ENCODE measurements at regions not wholly inside any gene's neighbourhood (a gene's known extent, or its start where the extent isn't known, plus 50 kb on each side); places are given as distances from the start of the nearest gene placed in this dataset.

- FAIRE-seq, result no peak
- 88% methylated on average over 1 of the region's 1 CpG; no CpG with 5 or more reads in 1 of the 2 experiments for WGBS, 2 experiments (ENCODE audit: extremely low coverage in 1 of 2, insufficient coverage in 1 of 2, insufficient read length in 1 of 2, insufficient replicate concordance in 2 of 2, low coverage in 1 of 2, low lambda C conversion rate in 2 of 2, missing lambda C conversion rate in 1 of 2)
- no peaks in the 10 kb centered on the region for H3K9me3 ChIP-seq (ENCODE audit: insufficient read depth in 2 of 2, low read depth in 1 of 2, low read length in 1 of 2)
These were observed 91.3 kb upstream of the RAB27B start for GRCh38 chr18:54736981-54737380.

More at GRCh38 chr18:54736981-54737380, 91.3 kb upstream of the RAB27B start:
- no peak overlapping the region for H4K91ac ChIP-seq (replicated peaks; ENCODE audit: insufficient read length, low read length)
- no peak overlapping the region for H2BK120ac ChIP-seq (replicated peaks; ENCODE audit: low read depth, low read length)
- H2AFZ ChIP-seq (ENCODE audit: low read length), result no peak overlapping the region
- no peaks in the 10 kb centered on the region for H3K79me2 ChIP-seq (ENCODE audit: control insufficient read depth in 1 of 2, insufficient read depth in 2 of 2, low read length in 2 of 2)
- H3K4me2 ChIP-seq (ENCODE audit: insufficient read depth in 1 of 2, low read depth in 2 of 2, low read length in 2 of 2), result no peak overlapping the region
- H4K20me1 ChIP-seq (replicated peaks in 1 of 2; ENCODE audit: control insufficient read depth in 1 of 2, insufficient read depth in 2 of 2, low read length in 2 of 2), result no peaks in the 10 kb centered on the region
- H2BK5ac ChIP-seq (ENCODE audit: low read depth, low read length), result no peak overlapping the region
- no peak overlapping the region for H3K4me3 ChIP-seq (ENCODE audit: extremely low read depth in 1 of 4, insufficient read depth in 2 of 4, low read depth in 3 of 4, low read length in 4 of 4)
- H3K36me3 ChIP-seq (ENCODE audit: control insufficient read depth in 2 of 4, insufficient read depth in 4 of 4, low read length in 3 of 4), result no peaks in the 10 kb centered on the region
- no peaks in the 10 kb centered on the region for H3K4me1 ChIP-seq (replicated peaks in 1 of 4; ENCODE audit: control insufficient read depth in 3 of 4, insufficient read depth in 4 of 4, low read length in 3 of 4)
- no peaks in the 10 kb centered on the region for H3K27me3 ChIP-seq (replicated peaks in 1 of 4; ENCODE audit: control insufficient read depth in 3 of 4, extremely low read depth in 1 of 4, insufficient read depth in 3 of 4, low read length in 3 of 4)
- H3K27ac ChIP-seq (ENCODE audit: low read depth, low read length), result no peak overlapping the region
- no peak overlapping the region for H3K23ac ChIP-seq (ENCODE audit: insufficient read length)
- TF ChIP-seq NRF1 (IDR thresholded peaks at IDR 0.05; ENCODE audit: low read depth, low read length), result no peak
- TF ChIP-seq, protein P1, sequence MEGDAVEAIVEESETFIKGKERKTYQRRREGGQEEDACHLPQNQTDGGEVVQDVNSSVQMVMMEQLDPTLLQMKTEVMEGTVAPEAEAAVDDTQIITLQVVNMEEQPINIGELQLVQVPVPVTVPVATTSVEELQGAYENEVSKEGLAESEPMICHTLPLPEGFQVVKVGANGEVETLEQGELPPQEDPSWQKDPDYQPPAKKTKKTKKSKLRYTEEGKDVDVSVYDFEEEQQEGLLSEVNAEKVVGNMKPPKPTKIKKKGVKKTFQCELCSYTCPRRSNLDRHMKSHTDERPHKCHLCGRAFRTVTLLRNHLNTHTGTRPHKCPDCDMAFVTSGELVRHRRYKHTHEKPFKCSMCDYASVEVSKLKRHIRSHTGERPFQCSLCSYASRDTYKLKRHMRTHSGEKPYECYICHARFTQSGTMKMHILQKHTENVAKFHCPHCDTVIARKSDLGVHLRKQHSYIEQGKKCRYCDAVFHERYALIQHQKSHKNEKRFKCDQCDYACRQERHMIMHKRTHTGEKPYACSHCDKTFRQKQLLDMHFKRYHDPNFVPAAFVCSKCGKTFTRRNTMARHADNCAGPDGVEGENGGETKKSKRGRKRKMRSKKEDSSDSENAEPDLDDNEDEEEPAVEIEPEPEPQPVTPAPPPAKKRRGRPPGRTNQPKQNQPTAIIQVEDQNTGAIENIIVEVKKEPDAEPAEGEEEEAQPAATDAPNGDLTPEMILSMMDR (IDR thresholded peaks at IDR 0.05; ENCODE audit: control extremely low read depth in 1 of 3, insufficient read depth in 1 of 3, low read depth in 1 of 3, low read length in 3 of 3), result no peak
- no peak for TF ChIP-seq JUND (IDR thresholded peaks at IDR 0.05; ENCODE audit: low read length)
- no peak for TF ChIP-seq FOSL1 (IDR thresholded peaks at IDR 0.05; ENCODE audit: insufficient read depth, low read depth, low read length)
- TF ChIP-seq POLR2AphosphoS5 (IDR thresholded peaks at IDR 0.05; ENCODE audit: low read depth, low read length), result no peak
- TF ChIP-seq SAP30 (IDR thresholded peaks at IDR 0.05; ENCODE audit: insufficient read depth, insufficient replicate concordance, low read length), result no peak
- no peak for TF ChIP-seq POU5F1 (IDR thresholded peaks at IDR 0.05; ENCODE audit: low read depth, low read length)
- TF ChIP-seq EZH2 (IDR thresholded peaks at IDR 0.05; ENCODE audit: low read depth, low read length, severe bottlenecking), result no peak
- TF ChIP-seq BRCA1 (IDR thresholded peaks at IDR 0.05; ENCODE audit: low read depth, low read length), result no peak
- TF ChIP-seq NANOG (IDR thresholded peaks at IDR 0.05; ENCODE audit: insufficient read depth, low read depth, low read length, poor library complexity, severe bottlenecking), result no peak
- TF ChIP-seq HDAC2 (IDR thresholded peaks at IDR 0.05; ENCODE audit: borderline replicate concordance in 1 of 2, low read depth in 2 of 2, low read length in 2 of 2), result no peak
- H2BK15ac ChIP-seq (ENCODE audit: low read length), result no peak overlapping the region
- CTCF ChIA-PET (ENCODE audit: partially characterized antibody), result no interaction called here
- H3K9ac ChIP-seq (replicated peaks in 1 of 4; ENCODE audit: extremely low read depth in 1 of 4, low read depth in 3 of 4, low read length in 3 of 4), result no peak overlapping the region
- H2BK20ac ChIP-seq (ENCODE audit: low read length), result no peak overlapping the region
- no peak overlapping the region for H4K5ac ChIP-seq (ENCODE audit: insufficient read length, low read depth, low read length)
- no peaks in the 10 kb centered on the region for H3K79me1 ChIP-seq (ENCODE audit: low read depth, low read length)
- no peak overlapping the region for H2BK12ac ChIP-seq (ENCODE audit: low read depth, low read length)
- POLR2A ChIA-PET (ENCODE audit: partially characterized antibody), result no interaction called here
- H3K4ac ChIP-seq (replicated peaks; ENCODE audit: insufficient read length, low read depth, low read length), result no peak overlapping the region
- no peak for DNase-seq (ENCODE audit: low read depth in 1 of 2, low spot score in 2 of 2)
- no peak overlapping the region for H3K18ac ChIP-seq (ENCODE audit: extremely low read depth, low read length)
- H2AK5ac ChIP-seq (ENCODE audit: low read depth, low read length), result no peak overlapping the region
- H3K14ac ChIP-seq (ENCODE audit: insufficient read length), result no peak overlapping the region
- no peak overlapping the region for H3K56ac ChIP-seq (replicated peaks; ENCODE audit: insufficient read length, low read depth, low read length)
- no peaks in the 10 kb centered on the region for H3K23me2 ChIP-seq (ENCODE audit: low read depth, low read length)
- H4K8ac ChIP-seq (ENCODE audit: extremely low read depth, insufficient read depth, low read length), result no peak overlapping the region

Measured in H1 (cell line).